K562 (cell line): ENCODE measurements at regions not wholly inside any gene's neighbourhood (a gene's known extent, or its start where the extent isn't known, plus 50 kb on each side); places are given as distances from the start of the nearest gene placed in this dataset.
A peak's percentile ranks its signal among the peaks of the same experiment; 100 is the strongest.

Experiments
- CBX8 ChIP-seq: fragments of 200-600 bp; sonication (generic); IDR thresholded peaks from 2 replicates; pipeline ENCODE4 v1.6.1; 2012; ENCODE audit warnings: borderline replicate concordance, mixed run types, low read depth, mild to moderate bottlenecking, moderate library complexity, mixed read lengths, low read length, control low read depth, inconsistent platforms; ENCODE audit not compliant: poor library complexity, severe bottlenecking; ENCODE audit errors: extremely low read depth
- FUS ChIP-seq: fragments of 200-400 bp; formaldehyde crosslinking; optimal IDR thresholded peaks from 2 replicates; pipeline ENCODE3; 2017; ENCODE audit warnings: low read depth, low read length
- HDAC3 ChIP-seq: fragments of 450-650 bp; IDR thresholded peaks from 2 replicates; pipeline ENCODE4 v1.6.1; 2018; ENCODE audit warnings: borderline replicate concordance, mild to moderate bottlenecking, moderate library complexity; ENCODE audit not compliant: partially characterized antibody
- HNRNPH1 ChIP-seq: fragments of 200-400 bp; formaldehyde crosslinking; optimal IDR thresholded peaks from 2 replicates; pipeline ENCODE3; 2017; ENCODE audit warnings: low read depth, mild to moderate bottlenecking, low read length, moderate library complexity
- ILK ChIP-seq: fragments of 450-650 bp; IDR thresholded peaks from 2 replicates; pipeline ENCODE4 v1.6.1; 2016; ENCODE audit warnings: missing genetic modification characterization, low read depth, mild to moderate bottlenecking, missing compliant biosample characterization, moderate library complexity, borderline replicate concordance
- MAFK ChIP-seq: IDR thresholded peaks from 2 replicates; pipeline ENCODE4 v1.6.1; 2011; ENCODE audit warnings: low read length, improper control_type of control experiment
- MCM3 ChIP-seq: fragments of 450-650 bp; IDR thresholded peaks from 2 replicates; pipeline ENCODE4 v1.6.1; 2016
- MCM7 ChIP-seq, 2 experiments: fragments of 450-650 bp; IDR thresholded peaks; 2 replicates each; pipeline ENCODE4 v1.6.1; 2016 to 2018
- MEF2A ChIP-seq: IDR thresholded peaks from 2 replicates; pipeline ENCODE4 v1.6.1; 2011; ENCODE audit warnings: low read depth, mild to moderate bottlenecking, low read length, moderate library complexity; ENCODE audit not compliant: control insufficient read depth
- POLR2G ChIP-seq: fragments of 200-400 bp; formaldehyde crosslinking; IDR thresholded peaks from 2 replicates; pipeline ENCODE4 v1.6.1; 2017; ENCODE audit warnings: low read depth, mild to moderate bottlenecking, antibody characterized with exemption, low read length, moderate library complexity
- RBM17 ChIP-seq: fragments of 200-400 bp; formaldehyde crosslinking; IDR thresholded peaks from 2 replicates; pipeline ENCODE4 v1.6.1; 2017; ENCODE audit warnings: low read depth, mild to moderate bottlenecking, low read length, borderline replicate concordance
- SMAD1 ChIP-seq: fragments of 150-350 bp; IDR thresholded peaks from 2 replicates; pipeline ENCODE4 v1.6.1; 2014; ENCODE audit warnings: low read length, low read depth; ENCODE audit not compliant: partially characterized antibody
- STAT5B ChIP-seq: fragments of 250-450 bp; sonication (Bioruptor Pico); IDR thresholded peaks from 2 replicates; pipeline ENCODE4 v1.8.0; 2021; ENCODE audit warnings: mild to moderate bottlenecking, inconsistent platforms
- ZNF24 ChIP-seq: fragments of 450-650 bp; IDR thresholded peaks from 2 replicates; pipeline ENCODE4 v1.6.1; 2016
- TF ChIP-seq, protein P1 (sequence below), 2 experiments: fragments of 450-650 bp in 1 of 2; sonication (generic) in 1 of 2; formaldehyde crosslinking in 1 of 2; IDR thresholded peaks in 1 of 2; conservative IDR thresholded peaks in 1 of 2; 2 replicates each; pipeline versions ENCODE4 v1.6.1 to v1.8.1; 2016 to 2023; ENCODE audit warnings: mild to moderate bottlenecking in 2 of 2, moderate library complexity in 2 of 2, inconsistent platforms in 1 of 2, missing genetic modification reagents in 1 of 2
- TF ChIP-seq, protein P2 (sequence below), 2 experiments: fragments of 200-800 bp in 1 of 2; sonication (Bioruptor generic) in 1 of 2; sonication (generic) in 1 of 2; formaldehyde crosslinking in 1 of 2; IDR thresholded peaks in 1 of 2; conservative IDR thresholded peaks in 1 of 2; 2 replicates each; pipeline versions ENCODE4 v1.5.0 to v1.6.1; 2016 to 2020; ENCODE audit warnings: missing compliant biosample characterization in 1 of 2, missing genetic modification characterization in 1 of 2, missing genetic modification reagents in 1 of 2
- TF ChIP-seq, protein P3 (sequence below): fragments of 450-650 bp; IDR thresholded peaks from 2 replicates; pipeline ENCODE4 v1.6.1; 2016; ENCODE audit warnings: mild to moderate bottlenecking
- TF ChIP-seq, protein P4 (sequence below): fragments of 150-350 bp; IDR thresholded peaks from 2 replicates; pipeline ENCODE4 v1.6.1; 2014; ENCODE audit warnings: low read depth, mild to moderate bottlenecking, low read length, borderline replicate concordance

DNA sequence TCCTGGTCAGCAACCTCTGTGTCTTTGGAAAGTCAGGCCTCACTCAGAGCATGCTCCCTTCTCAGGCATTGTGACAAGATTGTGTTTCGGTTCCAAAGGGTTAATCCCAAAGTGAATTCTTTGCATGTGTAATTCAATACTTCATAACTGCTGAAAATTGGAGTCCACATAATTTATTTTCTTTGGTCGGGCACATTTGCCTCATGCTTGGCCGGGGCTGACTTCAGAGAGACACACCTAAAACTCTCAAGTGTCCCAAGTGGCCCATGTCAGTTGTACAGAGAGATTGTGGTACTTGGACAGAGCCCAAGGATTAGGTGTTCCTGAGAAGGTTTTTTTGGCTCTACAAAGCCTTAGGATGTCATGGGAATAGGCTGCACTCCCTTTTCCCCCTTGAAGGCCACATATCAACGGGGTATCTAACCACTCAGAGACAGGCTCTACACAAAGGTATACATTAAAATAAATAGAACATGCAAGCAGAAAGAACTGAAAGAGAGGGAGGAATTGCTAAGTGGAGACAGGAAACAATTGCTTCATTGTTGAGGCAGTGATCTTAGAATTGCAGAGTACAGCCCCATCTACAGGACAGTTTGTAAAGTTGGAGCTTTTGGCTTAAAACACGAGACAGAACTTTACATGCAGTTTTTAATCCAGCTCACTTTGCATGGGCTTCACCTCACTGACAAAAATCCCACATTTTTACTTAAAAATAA, 1232.3 kb upstream of the ZEB2 start (continued):
- TF ChIP-seq, protein P1, sequence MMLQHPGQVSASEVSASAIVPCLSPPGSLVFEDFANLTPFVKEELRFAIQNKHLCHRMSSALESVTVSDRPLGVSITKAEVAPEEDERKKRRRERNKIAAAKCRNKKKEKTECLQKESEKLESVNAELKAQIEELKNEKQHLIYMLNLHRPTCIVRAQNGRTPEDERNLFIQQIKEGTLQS (IDR thresholded peaks at IDR 0.05): 0 out of 2 replicates have a peak, but pooled peaks have one; percentile 22
- TF ChIP-seq, protein P1 (CRISPR knock-in tag; conservative IDR thresholded peaks at IDR 0.05): no peak
- TF ChIP-seq FUS (no peak), CBX8 (no peak), RBM17 (no peak), HDAC3 (no peak), ZNF24 (no peak), MCM7 (IDR thresholded peaks at IDR 0.05) (no peak), SMAD1 (no peak), MCM3 (no peak), STAT5B (CRISPR knock-in tag) (no peak), HNRNPH1 (no peak), POLR2G (no peak), MAFK (no peak), MEF2A (no peak), ILK (tag) (no peak)
- TF ChIP-seq, protein P2, sequence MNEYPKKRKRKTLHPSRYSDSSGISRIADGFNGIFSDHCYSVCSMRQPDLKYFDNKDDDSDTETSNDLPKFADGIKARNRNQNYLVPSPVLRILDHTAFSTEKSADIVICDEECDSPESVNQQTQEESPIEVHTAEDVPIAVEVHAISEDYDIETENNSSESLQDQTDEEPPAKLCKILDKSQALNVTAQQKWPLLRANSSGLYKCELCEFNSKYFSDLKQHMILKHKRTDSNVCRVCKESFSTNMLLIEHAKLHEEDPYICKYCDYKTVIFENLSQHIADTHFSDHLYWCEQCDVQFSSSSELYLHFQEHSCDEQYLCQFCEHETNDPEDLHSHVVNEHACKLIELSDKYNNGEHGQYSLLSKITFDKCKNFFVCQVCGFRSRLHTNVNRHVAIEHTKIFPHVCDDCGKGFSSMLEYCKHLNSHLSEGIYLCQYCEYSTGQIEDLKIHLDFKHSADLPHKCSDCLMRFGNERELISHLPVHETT (CRISPR knock-in tag; conservative IDR thresholded peaks at IDR 0.05 in 1 of 2, IDR thresholded peaks at IDR 0.05 in 1 of 2): no peak
- TF ChIP-seq, protein P3, sequence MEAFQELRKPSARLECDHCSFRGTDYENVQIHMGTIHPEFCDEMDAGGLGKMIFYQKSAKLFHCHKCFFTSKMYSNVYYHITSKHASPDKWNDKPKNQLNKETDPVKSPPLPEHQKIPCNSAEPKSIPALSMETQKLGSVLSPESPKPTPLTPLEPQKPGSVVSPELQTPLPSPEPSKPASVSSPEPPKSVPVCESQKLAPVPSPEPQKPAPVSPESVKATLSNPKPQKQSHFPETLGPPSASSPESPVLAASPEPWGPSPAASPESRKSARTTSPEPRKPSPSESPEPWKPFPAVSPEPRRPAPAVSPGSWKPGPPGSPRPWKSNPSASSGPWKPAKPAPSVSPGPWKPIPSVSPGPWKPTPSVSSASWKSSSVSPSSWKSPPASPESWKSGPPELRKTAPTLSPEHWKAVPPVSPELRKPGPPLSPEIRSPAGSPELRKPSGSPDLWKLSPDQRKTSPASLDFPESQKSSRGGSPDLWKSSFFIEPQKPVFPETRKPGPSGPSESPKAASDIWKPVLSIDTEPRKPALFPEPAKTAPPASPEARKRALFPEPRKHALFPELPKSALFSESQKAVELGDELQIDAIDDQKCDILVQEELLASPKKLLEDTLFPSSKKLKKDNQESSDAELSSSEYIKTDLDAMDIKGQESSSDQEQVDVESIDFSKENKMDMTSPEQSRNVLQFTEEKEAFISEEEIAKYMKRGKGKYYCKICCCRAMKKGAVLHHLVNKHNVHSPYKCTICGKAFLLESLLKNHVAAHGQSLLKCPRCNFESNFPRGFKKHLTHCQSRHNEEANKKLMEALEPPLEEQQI: peak; percentile 88
- TF ChIP-seq, protein P4, sequence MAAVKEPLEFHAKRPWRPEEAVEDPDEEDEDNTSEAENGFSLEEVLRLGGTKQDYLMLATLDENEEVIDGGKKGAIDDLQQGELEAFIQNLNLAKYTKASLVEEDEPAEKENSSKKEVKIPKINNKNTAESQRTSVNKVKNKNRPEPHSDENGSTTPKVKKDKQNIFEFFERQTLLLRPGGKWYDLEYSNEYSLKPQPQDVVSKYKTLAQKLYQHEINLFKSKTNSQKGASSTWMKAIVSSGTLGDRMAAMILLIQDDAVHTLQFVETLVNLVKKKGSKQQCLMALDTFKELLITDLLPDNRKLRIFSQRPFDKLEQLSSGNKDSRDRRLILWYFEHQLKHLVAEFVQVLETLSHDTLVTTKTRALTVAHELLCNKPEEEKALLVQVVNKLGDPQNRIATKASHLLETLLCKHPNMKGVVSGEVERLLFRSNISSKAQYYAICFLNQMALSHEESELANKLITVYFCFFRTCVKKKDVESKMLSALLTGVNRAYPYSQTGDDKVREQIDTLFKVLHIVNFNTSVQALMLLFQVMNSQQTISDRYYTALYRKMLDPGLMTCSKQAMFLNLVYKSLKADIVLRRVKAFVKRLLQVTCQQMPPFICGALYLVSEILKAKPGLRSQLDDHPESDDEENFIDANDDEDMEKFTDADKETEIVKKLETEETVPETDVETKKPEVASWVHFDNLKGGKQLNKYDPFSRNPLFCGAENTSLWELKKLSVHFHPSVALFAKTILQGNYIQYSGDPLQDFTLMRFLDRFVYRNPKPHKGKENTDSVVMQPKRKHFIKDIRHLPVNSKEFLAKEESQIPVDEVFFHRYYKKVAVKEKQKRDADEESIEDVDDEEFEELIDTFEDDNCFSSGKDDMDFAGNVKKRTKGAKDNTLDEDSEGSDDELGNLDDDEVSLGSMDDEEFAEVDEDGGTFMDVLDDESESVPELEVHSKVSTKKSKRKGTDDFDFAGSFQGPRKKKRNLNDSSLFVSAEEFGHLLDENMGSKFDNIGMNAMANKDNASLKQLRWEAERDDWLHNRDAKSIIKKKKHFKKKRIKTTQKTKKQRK: no peak
